ENCODE measurements at regions not wholly inside any gene's neighbourhood (a gene's known extent, or its start where the extent isn't known, plus 50 kb on each side); places are given as distances from the start of the nearest gene placed in this dataset.

GRCh38 chr18:34608064-34608463, 102.0 kb upstream of the DTNA start:
- Histone ChIP-seq H3K27me3 (replicated peaks; ENCODE audit: control insufficient read depth, insufficient read depth, low read length) (no peaks in the 10 kb centered on the region), H3K36me3 (ENCODE audit: control insufficient read depth, insufficient read depth, low read length) (no peaks in the 10 kb centered on the region), H3K4me3 (replicated peaks; ENCODE audit: low read depth, low read length) (no peak overlapping the region)
- no peak for TF ChIP-seq CTCF (IDR thresholded peaks at IDR 0.05; ENCODE audit: insufficient read depth, low read length, poor library complexity, severe bottlenecking)
- DNase-seq (ENCODE audit: extremely low read depth, insufficient read length), result no peak

GRCh38 chr18:34609986-34610648, 100.0 kb upstream of the DTNA start:
- no peak overlapping the region for H3K4me3 ChIP-seq (replicated peaks; ENCODE audit: low read depth, low read length)
- H3K27me3 ChIP-seq (replicated peaks; ENCODE audit: control insufficient read depth, insufficient read depth, low read length), result no peaks in the 10 kb centered on the region
- no peak for DNase-seq (ENCODE audit: extremely low read depth, insufficient read length)
- no peaks in the 10 kb centered on the region for H3K36me3 ChIP-seq (ENCODE audit: control insufficient read depth, insufficient read depth, low read length)
- no peak for TF ChIP-seq CTCF (IDR thresholded peaks at IDR 0.05; ENCODE audit: insufficient read depth, low read length, poor library complexity, severe bottlenecking)

- Histone ChIP-seq H3K36me3 (ENCODE audit: control insufficient read depth, insufficient read depth, low read length) (no peaks in the 10 kb centered on the region), H3K4me3 (replicated peaks; ENCODE audit: low read depth, low read length) (no peak overlapping the region), H3K27me3 (replicated peaks; ENCODE audit: control insufficient read depth, insufficient read depth, low read length) (no peaks in the 10 kb centered on the region)
- peak; percentile 1 for DNase-seq (ENCODE audit: extremely low read depth, insufficient read length)
- TF ChIP-seq CTCF (IDR thresholded peaks at IDR 0.05; ENCODE audit: insufficient read depth, low read length, poor library complexity, severe bottlenecking), result no peak
Observed at GRCh38 chr18:34611904-34612303, 98.2 kb upstream of the DTNA start.

GRCh38 chr18:34620258-34620861, 89.7 kb upstream of the DTNA start:
- DNase-seq (ENCODE audit: extremely low read depth, insufficient read length), result no peak
- Histone ChIP-seq H3K4me3 (replicated peaks; ENCODE audit: low read depth, low read length) (no peak overlapping the region), H3K27me3 (replicated peaks; ENCODE audit: control insufficient read depth, insufficient read depth, low read length) (no peaks in the 10 kb centered on the region), H3K36me3 (ENCODE audit: control insufficient read depth, insufficient read depth, low read length) (no peaks in the 10 kb centered on the region)
- TF ChIP-seq CTCF (IDR thresholded peaks at IDR 0.05; ENCODE audit: insufficient read depth, low read length, poor library complexity, severe bottlenecking), result no peak

GRCh38 chr18:34623557-34623956, 86.5 kb upstream of the DTNA start:
- H3K4me3 ChIP-seq (replicated peaks; ENCODE audit: low read depth, low read length), result no peak overlapping the region
- H3K36me3 ChIP-seq (ENCODE audit: control insufficient read depth, insufficient read depth, low read length), result no peaks in the 10 kb centered on the region
- no peaks in the 10 kb centered on the region for H3K27me3 ChIP-seq (replicated peaks; ENCODE audit: control insufficient read depth, insufficient read depth, low read length)
- no peak for TF ChIP-seq CTCF (IDR thresholded peaks at IDR 0.05; ENCODE audit: insufficient read depth, low read length, poor library complexity, severe bottlenecking)
- DNase-seq (ENCODE audit: extremely low read depth, insufficient read length), result no peak

Measured in GM06990 (cell line).